ENCODE measurements at regions not wholly inside any gene's neighbourhood (a gene's known extent, or its start where the extent isn't known, plus 50 kb on each side); places are given as distances from the start of the nearest gene placed in this dataset.

- no peak for FAIRE-seq
- DNase-seq (ENCODE audit: low spot score in 2 of 2) = no peak
Measured at GRCh38 chr21:35585878-35586277, 474.4 kb downstream of the SETD4 start.

- DNase-seq (ENCODE audit: low spot score in 2 of 2) (no peak), FAIRE-seq (no peak)
Measured at GRCh38 chr21:35585155-35585554, 475.2 kb downstream of the SETD4 start.

- FAIRE-seq (no peak), DNase-seq (ENCODE audit: low spot score in 2 of 2) (no peak)
Measured at GRCh38 chr21:35583566-35584216, 476.6 kb downstream of the SETD4 start.

GRCh38 chr21:35582731-35583130 is 477.6 kb downstream of the SETD4 start:
- no peak for FAIRE-seq
- DNase-seq (ENCODE audit: low spot score in 2 of 2) = no peak

GRCh38 chr21:35581640-35582039 is 478.7 kb downstream of the SETD4 start:
- FAIRE-seq (no peak), DNase-seq (ENCODE audit: low spot score in 2 of 2) (no peak)

- DNase-seq (ENCODE audit: low spot score in 2 of 2) = no peak
- no peak for FAIRE-seq
Measured at GRCh38 chr21:35579520-35580293, 480.6 kb downstream of the SETD4 start.

GRCh38 chr21:35578831-35579471 is 481.4 kb downstream of the SETD4 start:
- FAIRE-seq (no peak), DNase-seq (ENCODE audit: low spot score in 2 of 2) (no peak)

- FAIRE-seq (no peak), DNase-seq (ENCODE audit: low spot score in 2 of 2) (no peak)
Measured at GRCh38 chr21:35578347-35578782, 482.0 kb downstream of the SETD4 start.

- no peak for DNase-seq (ENCODE audit: low spot score in 2 of 2)
Measured at GRCh38 chr21:35575280-35575915, 484.9 kb downstream of the SETD4 start.

GRCh38 chr21:35573472-35574374 is 486.6 kb downstream of the SETD4 start:
- FAIRE-seq = no peak

More at GRCh38 chr21:35575280-35575915, 484.9 kb downstream of the SETD4 start:
- no peak for FAIRE-seq

GRCh38 chr21:35571910-35572309 is 488.4 kb downstream of the SETD4 start:
- no peak for DNase-seq (ENCODE audit: low spot score in 2 of 2)
- no peak for FAIRE-seq

More at GRCh38 chr21:35573472-35574374, 486.6 kb downstream of the SETD4 start:
- no peak for DNase-seq (ENCODE audit: low spot score in 2 of 2)

GRCh38 chr21:35568643-35569042 is 491.7 kb downstream of the SETD4 start:
- DNase-seq (ENCODE audit: low spot score in 2 of 2) = no peak
- FAIRE-seq = no peak

GRCh38 chr21:35566874-35567273 is 493.5 kb downstream of the SETD4 start:
- FAIRE-seq = no peak
- DNase-seq (ENCODE audit: low spot score in 2 of 2) = no peak

GRCh38 chr21:35565204-35565611 is 495.1 kb downstream of the SETD4 start:
- DNase-seq (ENCODE audit: low spot score in 2 of 2) = no peak
- no peak for FAIRE-seq

GRCh38 chr21:35563885-35564451 is 496.4 kb downstream of the SETD4 start:
- FAIRE-seq (no peak), DNase-seq (ENCODE audit: low spot score in 2 of 2) (no peak)

GRCh38 chr21:35562876-35563275 is 497.4 kb downstream of the SETD4 start:
- DNase-seq (ENCODE audit: low spot score in 2 of 2) (no peak), FAIRE-seq (no peak)

- no peak for FAIRE-seq
- DNase-seq (ENCODE audit: low spot score in 2 of 2) = no peak
Measured at GRCh38 chr21:35561116-35561515, 499.2 kb downstream of the SETD4 start.

GRCh38 chr21:35559829-35560225 is 500.5 kb downstream of the SETD4 start:
- no peak for DNase-seq (ENCODE audit: low spot score in 2 of 2)
- no peak for FAIRE-seq

GRCh38 chr21:35559128-35559828 is 501.0 kb downstream of the SETD4 start:
- FAIRE-seq (no peak), DNase-seq (ENCODE audit: low spot score in 2 of 2) (no peak)
